ENCODE measurements at regions not wholly inside any gene's neighbourhood (a gene's known extent, or its start where the extent isn't known, plus 50 kb on each side); places are given as distances from the start of the nearest gene placed in this dataset.
A peak's percentile ranks its signal among the peaks of the same experiment; 100 is the strongest.

GRCh38 chr18:28522236-28522635 lies 345.3 kb upstream of the CDH2 start:
- DNase-seq (ENCODE audit: low read depth in 1 of 2, low spot score in 1 of 2) (no peak), ATAC-seq (no peak), FAIRE-seq (no peak)
- POLR2A ChIA-PET = no interaction called here
- Histone ChIP-seq H3K4me3 (no peak overlapping the region), H3K9me3 (no peaks in the 10 kb centered on the region), H3K4me2 (no peak overlapping the region), H3K27ac (no peak overlapping the region), H3K4me1 (no peaks in the 10 kb centered on the region)
- no peak for TF ChIP-seq CEBPB (IDR thresholded peaks at IDR 0.05)
- no peak for TF ChIP-seq FOXS1 (CRISPR knock-in tag; IDR thresholded peaks at IDR 0.05)
- TF ChIP-seq, protein P1, sequence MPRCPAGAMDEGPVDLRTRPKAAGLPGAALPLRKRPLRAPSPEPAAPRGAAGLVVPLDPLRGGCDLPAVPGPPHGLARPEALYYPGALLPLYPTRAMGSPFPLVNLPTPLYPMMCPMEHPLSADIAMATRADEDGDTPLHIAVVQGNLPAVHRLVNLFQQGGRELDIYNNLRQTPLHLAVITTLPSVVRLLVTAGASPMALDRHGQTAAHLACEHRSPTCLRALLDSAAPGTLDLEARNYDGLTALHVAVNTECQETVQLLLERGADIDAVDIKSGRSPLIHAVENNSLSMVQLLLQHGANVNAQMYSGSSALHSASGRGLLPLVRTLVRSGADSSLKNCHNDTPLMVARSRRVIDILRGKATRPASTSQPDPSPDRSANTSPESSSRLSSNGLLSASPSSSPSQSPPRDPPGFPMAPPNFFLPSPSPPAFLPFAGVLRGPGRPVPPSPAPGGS (IDR thresholded peaks at IDR 0.05) = no peak
- TF ChIP-seq CBX2 (IDR thresholded peaks at IDR 0.05; ENCODE audit: borderline replicate concordance, low read depth) = no peak
- no peak for TF ChIP-seq FOSL2 (IDR thresholded peaks at IDR 0.05)
- no peak for TF ChIP-seq FOSL2 (CRISPR knock-in tag; IDR thresholded peaks at IDR 0.05)
- TF ChIP-seq HOXB13 (CRISPR knock-in tag; IDR thresholded peaks at IDR 0.05; ENCODE audit: low read depth) = no peak
- no peak for TF ChIP-seq KDM1A (IDR thresholded peaks at IDR 0.05; ENCODE audit: low read depth)
- no peak for TF ChIP-seq NR3C1 (IDR thresholded peaks at IDR 0.05)
- WGBS (ENCODE audit: missing lambda C conversion rate) = 64% methylated on average over 4 of the region's 4 CpGs
- CTCF ChIA-PET = no interaction called here

DNA sequence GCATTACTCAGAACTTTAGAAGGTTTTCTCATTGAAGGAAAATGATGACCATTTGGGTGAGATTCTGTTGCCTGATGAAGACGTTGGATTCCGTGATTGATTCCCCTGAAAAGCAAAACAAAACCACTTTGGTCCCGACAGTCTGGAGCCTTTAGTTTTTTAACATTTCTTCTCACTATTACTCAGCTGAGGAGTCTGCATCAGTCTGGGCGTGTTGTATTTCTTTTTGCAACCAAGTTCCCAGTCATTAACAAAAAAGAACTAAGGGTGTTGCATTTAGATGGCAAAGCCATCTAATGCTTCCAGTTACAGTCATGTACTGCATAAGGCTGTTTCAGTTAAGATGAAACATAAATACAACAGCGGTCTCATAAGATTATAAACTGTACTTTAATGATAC lies 343.1 kb upstream of the CDH2 start:
- Histone ChIP-seq H3K4me2 (no peak overlapping the region), H3K27ac (no peak overlapping the region), H3K9me3 (no peaks in the 10 kb centered on the region), H3K4me1 (no peaks in the 10 kb centered on the region), H3K4me3 (no peak overlapping the region)
- DNase-seq (ENCODE audit: low read depth in 1 of 2, low spot score in 1 of 2) (no peak), FAIRE-seq (no peak), ATAC-seq (no peak)
- CTCF ChIA-PET = no interaction called here
- POLR2A ChIA-PET = no interaction called here
- TF ChIP-seq RNF2 (IDR thresholded peaks at IDR 0.05; ENCODE audit: borderline replicate concordance, low read depth) (no peak), ATOH8 (CRISPR knock-in tag; IDR thresholded peaks at IDR 0.05; ENCODE audit: low read depth) (no peak), FOXS1 (CRISPR knock-in tag; IDR thresholded peaks at IDR 0.05) (no peak), ELK1 (IDR thresholded peaks at IDR 0.05; ENCODE audit: low read depth, low read length) (no peak), HEYL (CRISPR knock-in tag; IDR thresholded peaks at IDR 0.05) (no peak), EHF (CRISPR knock-in tag; IDR thresholded peaks at IDR 0.05) (no peak), CEBPB (IDR thresholded peaks at IDR 0.05) (no peak)
- WGBS (ENCODE audit: missing lambda C conversion rate) = 17% methylated on average over 5 of the region's 5 CpGs

GRCh38 chr18:28514699-28515098 lies 337.8 kb upstream of the CDH2 start:
- FAIRE-seq (no peak), ATAC-seq (no peak), DNase-seq (ENCODE audit: low read depth in 1 of 2, low spot score in 1 of 2) (no peak)
- Histone ChIP-seq H3K4me1 (no peaks in the 10 kb centered on the region), H3K9me3 (no peaks in the 10 kb centered on the region), H3K27ac (no peak overlapping the region), H3K4me2 (no peak overlapping the region), H3K4me3 (no peak overlapping the region)
- WGBS (ENCODE audit: missing lambda C conversion rate) = 48% methylated on average over 6 of the region's 6 CpGs
- no peak for TF ChIP-seq ZC3H11A (IDR thresholded peaks at IDR 0.05)
- TF ChIP-seq PHF8 (IDR thresholded peaks at IDR 0.05; ENCODE audit: borderline replicate concordance, low read depth) = no peak
- ChIA-PET POLR2A (no interaction called here), CTCF (no interaction called here)

- Histone ChIP-seq H3K4me1 (no peaks in the 10 kb centered on the region), H3K4me3 (no peak overlapping the region), H3K9me3 (no peaks in the 10 kb centered on the region), H3K4me2 (peak overlapping the region; percentile 26; the same call in 1 of the 3 replicates), H3K27ac (no peak overlapping the region)
- 27% methylated on average over 2 of the region's 2 CpGs for WGBS (ENCODE audit: missing lambda C conversion rate)
- FAIRE-seq (no peak), DNase-seq (ENCODE audit: low read depth in 1 of 2, low spot score in 1 of 2) (no peak), ATAC-seq (no peak)
- CTCF ChIA-PET = no interaction called here
- POLR2A ChIA-PET = no interaction called here
- TF ChIP-seq CEBPB (IDR thresholded peaks at IDR 0.05) (no peak), CHD2 (IDR thresholded peaks at IDR 0.05; ENCODE audit: low read length, partially characterized antibody) (no peak), CBX8 (IDR thresholded peaks at IDR 0.05) (no peak), EP300 (IDR thresholded peaks at IDR 0.05) (no peak), CTCF (IDR thresholded peaks at IDR 0.05) (no peak), REST (IDR thresholded peaks at IDR 0.05) (no peak), MAFK (IDR thresholded peaks at IDR 0.05; ENCODE audit: partially characterized antibody) (no peak), HEYL (CRISPR knock-in tag; IDR thresholded peaks at IDR 0.05) (no peak), FOSL2 (IDR thresholded peaks at IDR 0.05) (no peak), FOSL2 (CRISPR knock-in tag; IDR thresholded peaks at IDR 0.05) (no peak)
Observed at GRCh38 chr18:28512357-28512756, 335.4 kb upstream of the CDH2 start.
